ENCODE measurements at regions not wholly inside any gene's neighbourhood (a gene's known extent, or its start where the extent isn't known, plus 50 kb on each side); places are given as distances from the start of the nearest gene placed in this dataset.

GRCh38 chr14:82438436-82438835 lies 904.8 kb upstream of the SEL1L start:
- TF ChIP-seq BHLHE40 (IDR thresholded peaks at IDR 0.05; ENCODE audit: borderline replicate concordance) = no peak
- no peak for TF ChIP-seq ELF4 (IDR thresholded peaks at IDR 0.05)
- no peak for TF ChIP-seq CTBP1 (IDR thresholded peaks at IDR 0.05; ENCODE audit: borderline replicate concordance)
- no peak for TF ChIP-seq LEF1 (IDR thresholded peaks at IDR 0.05; ENCODE audit: borderline replicate concordance)
- no peak for TF ChIP-seq ZNF384 (IDR thresholded peaks at IDR 0.05)
- no peak for TF ChIP-seq FOXM1 (IDR thresholded peaks at IDR 0.05; ENCODE audit: borderline replicate concordance)
- no peak for TF ChIP-seq NFRKB (IDR thresholded peaks at IDR 0.05)
- TF ChIP-seq TARDBP (IDR thresholded peaks at IDR 0.05) = no peak
- TF ChIP-seq PKNOX1 (IDR thresholded peaks at IDR 0.05) = no peak
